GM23338 (cell line): ENCODE measurements at regions not wholly inside any gene's neighbourhood (a gene's known extent, or its start where the extent isn't known, plus 50 kb on each side); places are given as distances from the start of the nearest gene placed in this dataset.

Experiments
- ATAC-seq: fragments of 200-7000 bp; cut with Tn5 transposase; 3 replicates; pipeline ENCODE4 v1.9.1; 2020
- DNase-seq: peaks from one replicate; pipeline ENCODE4 v3.0.0-alpha.2; 2015; ENCODE audit warnings: low spot score
- H2AFZ ChIP-seq: fragments of 200-600 bp; sonication (generic); 2 replicates; pipeline ENCODE4 v1.8.0; 2016; ENCODE audit warnings: antibody characterized with exemption, mild to moderate bottlenecking, moderate library complexity
- H3F3A ChIP-seq: fragments of 200-600 bp; sonication (generic); replicated peaks from 2 replicates; pipeline ENCODE4 v1.8.0; 2017; ENCODE audit warnings: antibody characterized with exemption, mixed run types, low read depth
- H3K27ac ChIP-seq: fragments of 200-600 bp; sonication (generic); 2 replicates; pipeline ENCODE4 v1.6.1; 2016; ENCODE audit warnings: low read depth
- H3K27me3 ChIP-seq: fragments of 200-600 bp; sonication (generic); 2 replicates; pipeline ENCODE4 v1.8.0; 2016; ENCODE audit warnings: mild to moderate bottlenecking, mixed run types, moderate library complexity; ENCODE audit not compliant: insufficient read depth
- H3K36me3 ChIP-seq: fragments of 200-600 bp; sonication (generic); 2 replicates; pipeline ENCODE4 v1.8.0; 2016; ENCODE audit warnings: mild to moderate bottlenecking; ENCODE audit not compliant: insufficient read depth
- H3K4me1 ChIP-seq: fragments of 200-600 bp; sonication (generic); 2 replicates; pipeline ENCODE4 v1.8.0; 2016; ENCODE audit warnings: mild to moderate bottlenecking, moderate library complexity; ENCODE audit not compliant: insufficient read depth
- H3K4me2 ChIP-seq: fragments of 200-600 bp; sonication (generic); 2 replicates; pipeline ENCODE4 v1.7.1; 2017; ENCODE audit warnings: mixed run types
- H3K4me3 ChIP-seq: fragments of 200-600 bp; sonication (generic); 2 replicates; pipeline ENCODE4 v1.6.1; 2016; ENCODE audit warnings: mixed run types
- H3K79me2 ChIP-seq: fragments of 200-600 bp; sonication (generic); replicated peaks from 2 replicates; pipeline ENCODE4 v1.8.0; 2017; ENCODE audit warnings: mild to moderate bottlenecking; ENCODE audit not compliant: insufficient read depth
- H3K9me2 ChIP-seq: fragments of 200-600 bp; sonication (generic); 2 replicates; pipeline ENCODE4 v1.8.0; 2017; ENCODE audit not compliant: insufficient read depth
- H4K20me1 ChIP-seq: fragments of 200-600 bp; sonication (generic); replicated peaks from 2 replicates; pipeline ENCODE4 v1.8.0; 2017; ENCODE audit warnings: mild to moderate bottlenecking; ENCODE audit not compliant: insufficient read depth
- H3K27ac Mint-ChIP-seq: 2 replicates; pipeline ENCODE4 v1.8.0; 2020; ENCODE audit warnings: inconsistent platforms, mild to moderate bottlenecking, moderate library complexity, mixed read lengths
- H3K27me3 Mint-ChIP-seq: 3 replicates; pipeline ENCODE4 v1.8.0; 2022; ENCODE audit warnings: low read depth, mild to moderate bottlenecking, moderate library complexity, mixed read lengths, inconsistent platforms; ENCODE audit not compliant: insufficient read depth, poor library complexity
- H3K36me3 Mint-ChIP-seq: 3 replicates; pipeline ENCODE4 v1.8.0; 2021; ENCODE audit warnings: low read depth, mild to moderate bottlenecking, inconsistent platforms, moderate library complexity, mixed read lengths
- H3K4me1 Mint-ChIP-seq: 3 replicates; pipeline ENCODE4 v1.8.0; 2020; ENCODE audit warnings: mild to moderate bottlenecking, inconsistent platforms, mixed read lengths
- H3K4me3 Mint-ChIP-seq: 3 replicates; pipeline ENCODE4 v1.8.0; 2021; ENCODE audit warnings: moderate library complexity, mild to moderate bottlenecking, inconsistent platforms, mixed read lengths
- H3K9me3 Mint-ChIP-seq: 3 replicates; pipeline ENCODE4 v1.8.0; 2020; ENCODE audit warnings: moderate library complexity, mild to moderate bottlenecking, inconsistent platforms, mixed read lengths
- EZH2phosphoT487 ChIP-seq: fragments of 200-600 bp; sonication (generic); IDR thresholded peaks from one replicate; pipeline ENCODE4 v1.8.1; 2018; ENCODE audit warnings: antibody characterized with exemption; ENCODE audit not compliant: unreplicated experiment
- JUNB ChIP-seq: IDR thresholded peaks from one replicate; pipeline ENCODE4 v1.6.1; 2016; ENCODE audit warnings: antibody characterized with exemption; ENCODE audit not compliant: unreplicated experiment
- POLR2AphosphoS5 ChIP-seq: IDR thresholded peaks from 2 replicates; pipeline ENCODE4 v1.6.1; 2016; ENCODE audit warnings: antibody characterized with exemption, low read depth
- STAT1 ChIP-seq: IDR thresholded peaks from one replicate; pipeline ENCODE4 v1.6.1; 2016; ENCODE audit warnings: antibody characterized with exemption; ENCODE audit not compliant: unreplicated experiment
- TF ChIP-seq, protein P1 (sequence below): fragments of 250-450 bp; sonication (Bioruptor Pico); IDR thresholded peaks from 2 replicates; pipeline ENCODE4 v1.5.0; 2020; ENCODE audit warnings: mild to moderate bottlenecking, moderate library complexity
- TF ChIP-seq, protein P2 (sequence below), 2 experiments: fragments of 200-600 bp in 1 of 2; sonication (generic) in 1 of 2; conservative IDR thresholded peaks; 2 replicates each; pipeline versions ENCODE4 v1.5.1 to v1.6.1; 2016 to 2017; ENCODE audit warnings: antibody characterized with exemption in 2 of 2, low read depth in 2 of 2, mild to moderate bottlenecking in 2 of 2, moderate library complexity in 1 of 2
- TF ChIP-seq, protein P3 (sequence below): IDR thresholded peaks from 2 replicates; pipeline ENCODE4 v1.6.1; 2016; ENCODE audit warnings: antibody characterized with exemption

DNA sequence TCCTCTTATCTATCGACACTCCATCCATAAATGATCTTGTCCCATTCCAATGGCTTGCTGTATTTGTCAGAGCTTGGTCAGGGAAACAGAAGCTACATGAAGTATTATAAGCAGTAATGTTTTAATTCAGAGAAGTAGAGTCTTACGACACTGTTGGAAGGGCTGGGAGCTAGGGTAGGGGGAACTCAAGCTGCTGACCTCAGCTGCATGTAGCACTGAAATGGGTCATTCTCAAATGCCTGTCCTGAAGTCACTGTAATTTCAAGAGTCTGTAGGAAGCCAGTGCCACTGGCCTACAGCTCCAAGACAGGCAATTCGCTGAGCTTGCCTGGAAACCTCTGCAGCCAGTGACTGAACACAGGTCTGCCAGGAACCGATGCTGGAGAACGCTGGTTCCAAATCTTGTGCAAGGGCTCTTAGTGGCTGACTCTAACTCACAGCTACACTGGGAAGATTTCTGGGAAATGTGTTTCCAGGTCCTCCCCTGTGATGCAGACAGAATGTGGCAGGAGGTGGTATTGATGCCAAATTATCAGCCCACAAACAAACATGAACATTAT, 532.4 kb downstream of the CCDC171 start (continued):
- TF ChIP-seq, protein P1, sequence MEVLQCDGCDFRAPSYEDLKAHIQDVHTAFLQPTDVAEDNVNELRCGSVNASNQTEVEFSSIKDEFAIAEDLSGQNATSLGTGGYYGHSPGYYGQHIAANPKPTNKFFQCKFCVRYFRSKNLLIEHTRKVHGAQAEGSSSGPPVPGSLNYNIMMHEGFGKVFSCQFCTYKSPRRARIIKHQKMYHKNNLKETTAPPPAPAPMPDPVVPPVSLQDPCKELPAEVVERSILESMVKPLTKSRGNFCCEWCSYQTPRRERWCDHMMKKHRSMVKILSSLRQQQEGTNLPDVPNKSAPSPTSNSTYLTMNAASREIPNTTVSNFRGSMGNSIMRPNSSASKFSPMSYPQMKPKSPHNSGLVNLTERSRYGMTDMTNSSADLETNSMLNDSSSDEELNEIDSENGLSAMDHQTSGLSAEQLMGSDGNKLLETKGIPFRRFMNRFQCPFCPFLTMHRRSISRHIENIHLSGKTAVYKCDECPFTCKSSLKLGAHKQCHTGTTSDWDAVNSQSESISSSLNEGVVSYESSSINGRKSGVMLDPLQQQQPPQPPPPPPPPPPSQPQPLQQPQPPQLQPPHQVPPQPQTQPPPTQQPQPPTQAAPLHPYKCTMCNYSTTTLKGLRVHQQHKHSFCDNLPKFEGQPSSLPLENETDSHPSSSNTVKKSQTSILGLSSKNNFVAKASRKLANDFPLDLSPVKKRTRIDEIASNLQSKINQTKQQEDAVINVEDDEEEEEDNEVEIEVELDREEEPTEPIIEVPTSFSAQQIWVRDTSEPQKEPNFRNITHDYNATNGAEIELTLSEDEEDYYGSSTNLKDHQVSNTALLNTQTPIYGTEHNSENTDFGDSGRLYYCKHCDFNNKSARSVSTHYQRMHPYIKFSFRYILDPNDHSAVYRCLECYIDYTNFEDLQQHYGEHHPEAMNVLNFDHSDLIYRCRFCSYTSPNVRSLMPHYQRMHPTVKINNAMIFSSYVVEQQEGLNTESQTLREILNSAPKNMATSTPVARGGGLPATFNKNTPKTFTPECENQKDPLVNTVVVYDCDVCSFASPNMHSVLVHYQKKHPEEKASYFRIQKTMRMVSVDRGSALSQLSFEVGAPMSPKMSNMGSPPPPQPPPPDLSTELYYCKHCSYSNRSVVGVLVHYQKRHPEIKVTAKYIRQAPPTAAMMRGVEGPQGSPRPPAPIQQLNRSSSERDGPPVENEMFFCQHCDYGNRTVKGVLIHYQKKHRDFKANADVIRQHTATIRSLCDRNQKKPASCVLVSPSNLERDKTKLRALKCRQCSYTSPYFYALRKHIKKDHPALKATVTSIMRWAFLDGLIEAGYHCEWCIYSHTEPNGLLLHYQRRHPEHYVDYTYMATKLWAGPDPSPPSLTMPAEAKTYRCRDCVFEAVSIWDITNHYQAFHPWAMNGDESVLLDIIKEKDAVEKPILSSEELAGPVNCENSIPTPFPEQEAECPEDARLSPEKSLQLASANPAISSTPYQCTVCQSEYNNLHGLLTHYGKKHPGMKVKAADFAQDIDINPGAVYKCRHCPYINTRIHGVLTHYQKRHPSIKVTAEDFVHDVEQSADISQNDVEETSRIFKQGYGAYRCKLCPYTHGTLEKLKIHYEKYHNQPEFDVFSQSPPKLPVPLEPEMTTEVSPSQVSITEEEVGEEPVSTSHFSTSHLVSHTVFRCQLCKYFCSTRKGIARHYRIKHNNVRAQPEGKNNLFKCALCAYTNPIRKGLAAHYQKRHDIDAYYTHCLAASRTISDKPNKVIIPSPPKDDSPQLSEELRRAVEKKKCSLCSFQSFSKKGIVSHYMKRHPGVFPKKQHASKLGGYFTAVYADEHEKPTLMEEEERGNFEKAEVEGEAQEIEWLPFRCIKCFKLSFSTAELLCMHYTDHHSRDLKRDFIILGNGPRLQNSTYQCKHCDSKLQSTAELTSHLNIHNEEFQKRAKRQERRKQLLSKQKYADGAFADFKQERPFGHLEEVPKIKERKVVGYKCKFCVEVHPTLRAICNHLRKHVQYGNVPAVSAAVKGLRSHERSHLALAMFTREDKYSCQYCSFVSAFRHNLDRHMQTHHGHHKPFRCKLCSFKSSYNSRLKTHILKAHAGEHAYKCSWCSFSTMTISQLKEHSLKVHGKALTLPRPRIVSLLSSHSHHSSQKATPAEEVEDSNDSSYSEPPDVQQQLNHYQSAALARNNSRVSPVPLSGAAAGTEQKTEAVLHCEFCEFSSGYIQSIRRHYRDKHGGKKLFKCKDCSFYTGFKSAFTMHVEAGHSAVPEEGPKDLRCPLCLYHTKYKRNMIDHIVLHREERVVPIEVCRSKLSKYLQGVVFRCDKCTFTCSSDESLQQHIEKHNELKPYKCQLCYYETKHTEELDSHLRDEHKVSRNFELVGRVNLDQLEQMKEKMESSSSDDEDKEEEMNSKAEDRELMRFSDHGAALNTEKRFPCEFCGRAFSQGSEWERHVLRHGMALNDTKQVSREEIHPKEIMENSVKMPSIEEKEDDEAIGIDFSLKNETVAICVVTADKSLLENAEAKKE (CRISPR knock-in tag), result no peak
- TF ChIP-seq STAT1 (no peak), POLR2AphosphoS5 (no peak), EZH2phosphoT487 (no peak)
- TF ChIP-seq, protein P2, sequence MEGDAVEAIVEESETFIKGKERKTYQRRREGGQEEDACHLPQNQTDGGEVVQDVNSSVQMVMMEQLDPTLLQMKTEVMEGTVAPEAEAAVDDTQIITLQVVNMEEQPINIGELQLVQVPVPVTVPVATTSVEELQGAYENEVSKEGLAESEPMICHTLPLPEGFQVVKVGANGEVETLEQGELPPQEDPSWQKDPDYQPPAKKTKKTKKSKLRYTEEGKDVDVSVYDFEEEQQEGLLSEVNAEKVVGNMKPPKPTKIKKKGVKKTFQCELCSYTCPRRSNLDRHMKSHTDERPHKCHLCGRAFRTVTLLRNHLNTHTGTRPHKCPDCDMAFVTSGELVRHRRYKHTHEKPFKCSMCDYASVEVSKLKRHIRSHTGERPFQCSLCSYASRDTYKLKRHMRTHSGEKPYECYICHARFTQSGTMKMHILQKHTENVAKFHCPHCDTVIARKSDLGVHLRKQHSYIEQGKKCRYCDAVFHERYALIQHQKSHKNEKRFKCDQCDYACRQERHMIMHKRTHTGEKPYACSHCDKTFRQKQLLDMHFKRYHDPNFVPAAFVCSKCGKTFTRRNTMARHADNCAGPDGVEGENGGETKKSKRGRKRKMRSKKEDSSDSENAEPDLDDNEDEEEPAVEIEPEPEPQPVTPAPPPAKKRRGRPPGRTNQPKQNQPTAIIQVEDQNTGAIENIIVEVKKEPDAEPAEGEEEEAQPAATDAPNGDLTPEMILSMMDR (conservative IDR thresholded peaks at IDR 0.05; ENCODE audit: low read depth in 2 of 2), result no peak

DNA sequence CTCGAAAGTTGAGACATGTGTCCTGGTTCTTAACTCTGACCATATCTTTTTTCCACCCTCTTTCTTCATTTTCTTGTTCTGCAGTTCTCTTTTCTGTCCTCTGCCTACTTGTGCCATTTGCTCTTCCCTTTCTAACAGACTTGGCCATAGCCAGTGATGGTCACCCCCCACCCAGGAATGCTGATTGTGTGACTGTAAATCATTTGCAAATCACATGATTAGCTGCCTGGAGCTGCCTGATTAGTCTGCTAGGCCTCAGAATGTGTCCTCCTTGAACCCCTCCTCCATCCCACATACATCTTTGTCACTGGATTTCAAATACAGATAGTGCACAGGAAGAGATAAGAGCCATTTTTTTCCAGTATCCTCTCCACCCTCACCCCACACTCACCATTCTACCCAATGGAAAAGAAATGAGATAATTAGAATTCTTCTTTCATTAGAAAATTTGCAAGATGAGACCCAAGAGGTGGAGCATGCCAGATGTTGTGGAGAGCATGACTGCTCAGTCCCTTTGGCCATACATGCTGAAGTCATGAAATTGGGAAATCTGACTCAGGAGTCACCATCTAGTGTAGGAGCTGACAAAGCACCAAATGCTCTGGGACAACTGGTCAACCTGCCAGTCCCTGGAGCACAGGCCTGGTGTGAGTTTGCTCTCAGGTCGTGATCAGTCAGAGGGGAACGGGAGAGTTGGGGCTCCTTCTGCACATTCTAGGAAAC, 538.2 kb downstream of the CCDC171 start:
- no peak for DNase-seq
- ATAC-seq, result no peak
- Histone ChIP-seq H3F3A (no peaks in the 10 kb centered on the region), H3K27me3 (no peaks in the 10 kb centered on the region), H3K27ac (no peak overlapping the region), H3K4me3 (no peak overlapping the region), H2AFZ (peak overlapping the region; percentile 56), H3K79me2 (no peaks in the 10 kb centered on the region), H3K9me2 (peaks cover 9% of the 10 kb centered on the region; the same call in 1 of the 2 replicates), H3K4me1 (no peaks in the 10 kb centered on the region), H3K36me3 (no peaks in the 10 kb centered on the region), H4K20me1 (no peaks in the 10 kb centered on the region), H3K4me2 (no peak overlapping the region)
- Mint-ChIP-seq H3K36me3 (no peaks in the 10 kb centered on the region), H3K27ac (peak overlapping the region; percentile 44), H3K4me3 (no peak overlapping the region), H3K4me1 (peaks cover 6% of the 10 kb centered on the region), H3K27me3 (no peaks in the 10 kb centered on the region), H3K9me3 (peaks cover 3% of the 10 kb centered on the region; the same call in 1 of the 3 replicates)
- TF ChIP-seq, protein P2 (conservative IDR thresholded peaks at IDR 0.05; ENCODE audit: low read depth in 2 of 2), result no peak
- TF ChIP-seq EZH2phosphoT487 (no peak), JUNB (no peak)
- TF ChIP-seq, protein P3, sequence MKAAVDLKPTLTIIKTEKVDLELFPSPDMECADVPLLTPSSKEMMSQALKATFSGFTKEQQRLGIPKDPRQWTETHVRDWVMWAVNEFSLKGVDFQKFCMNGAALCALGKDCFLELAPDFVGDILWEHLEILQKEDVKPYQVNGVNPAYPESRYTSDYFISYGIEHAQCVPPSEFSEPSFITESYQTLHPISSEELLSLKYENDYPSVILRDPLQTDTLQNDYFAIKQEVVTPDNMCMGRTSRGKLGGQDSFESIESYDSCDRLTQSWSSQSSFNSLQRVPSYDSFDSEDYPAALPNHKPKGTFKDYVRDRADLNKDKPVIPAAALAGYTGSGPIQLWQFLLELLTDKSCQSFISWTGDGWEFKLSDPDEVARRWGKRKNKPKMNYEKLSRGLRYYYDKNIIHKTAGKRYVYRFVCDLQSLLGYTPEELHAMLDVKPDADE, result no peak
